C4-2B (cell line): ENCODE measurements at regions not wholly inside any gene's neighbourhood (a gene's known extent, or its start where the extent isn't known, plus 50 kb on each side); places are given as distances from the start of the nearest gene placed in this dataset.

Source experiments
- H3K27ac ChIP-seq: fragments of 450-650 bp; 2 replicates; pipeline ENCODE4 v1.5.1; 2017
- CTCF ChIP-seq: fragments of 450-650 bp; conservative IDR thresholded peaks from 2 replicates; pipeline ENCODE4 v1.5.1; 2017; ENCODE audit warnings: mild to moderate bottlenecking
- ZFX ChIP-seq: fragments of 450-650 bp; IDR thresholded peaks from 2 replicates; pipeline ENCODE4 v1.6.1; 2017

- no peak for TF ChIP-seq ZFX
- TF ChIP-seq CTCF: no peak
- H3K27ac ChIP-seq: no peak overlapping the region
Observed at GRCh38 chr12:70982991-70983390, 62.5 kb upstream of the PTPRR start.

- no peak for TF ChIP-seq ZFX
- TF ChIP-seq CTCF: no peak
- no peak overlapping the region for H3K27ac ChIP-seq
Observed at GRCh38 chr12:70982286-70982685, 61.7 kb upstream of the PTPRR start.

- H3K27ac ChIP-seq: no peak overlapping the region
- TF ChIP-seq CTCF (no peak), ZFX (no peak)
Observed at GRCh38 chr12:70971001-70971794, 50.7 kb upstream of the PTPRR start.
